ENCODE measurements at regions not wholly inside any gene's neighbourhood (a gene's known extent, or its start where the extent isn't known, plus 50 kb on each side); places are given as distances from the start of the nearest gene placed in this dataset.

DNA sequence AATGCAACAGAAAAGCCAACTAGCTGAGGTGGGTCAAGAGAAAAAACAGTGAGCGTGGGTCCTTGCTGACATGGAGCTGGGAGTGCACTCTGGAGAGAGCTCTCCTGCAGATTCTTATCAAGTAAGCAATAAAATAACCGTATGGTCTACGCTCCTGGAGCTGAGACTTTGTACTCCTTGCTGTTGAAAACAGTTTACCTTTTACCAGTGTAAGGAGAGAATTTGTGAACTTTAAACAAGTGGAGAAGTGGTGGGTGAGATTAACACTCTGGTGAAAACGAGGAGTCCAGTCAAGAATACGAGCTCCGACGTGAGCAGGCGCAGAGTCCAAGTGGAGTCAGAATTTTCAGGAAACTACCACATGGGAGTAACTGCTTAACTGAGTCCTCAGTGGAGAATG lies 156.1 kb upstream of the ERCC6L2 start (continued):
- TF ChIP-seq NEUROD1 (IDR thresholded peaks at IDR 0.05; ENCODE audit: borderline replicate concordance, low read depth, low read length, partially characterized antibody): no peak
- TF ChIP-seq SMAD4 (CRISPR knock-in tag; conservative IDR thresholded peaks at IDR 0.05): no peak

GRCh38 chr9:95718263-95718662 lies 157.2 kb upstream of the ERCC6L2 start:
- no peaks in the 10 kb centered on the region for H3K36me3 ChIP-seq (ENCODE audit: control insufficient read depth, insufficient read depth, low read length)
- no peaks in the 10 kb centered on the region for H3K4me1 ChIP-seq (replicated peaks in 1 of 2; ENCODE audit: control insufficient read depth in 2 of 2, insufficient read depth in 2 of 2, low read length in 2 of 2)
- ChIA-PET POLR2A (no interaction called here), CTCF (ENCODE audit: low intra/inter-chr PET ratio) (interaction anchor here (0.6 kb wide), 1 partner anchor 12 kb away, joined by 3 read pairs; no protein-coding TSS in a partner anchor)
- intact Hi-C loops (cut with micrococcal nuclease): no loop called here
- no peaks in the 10 kb centered on the region for H3K9me1 ChIP-seq (ENCODE audit: control insufficient read depth, insufficient read depth, low read length)
- in situ Hi-C loops (cut with MboI): no loop called here
- H3K9ac ChIP-seq (ENCODE audit: insufficient read depth in 1 of 2, low read depth in 2 of 2, low read length in 2 of 2): no peak overlapping the region
- H3K4me3 ChIP-seq: no peak overlapping the region
- no TSS peak for BruUV-seq (replicated peaks)
- H2AFZ ChIP-seq (ENCODE audit: low read depth, low read length): no peak overlapping the region
- FAIRE-seq: no peak
- DNase-seq (ENCODE audit: extremely low read depth in 1 of 4, low spot score in 3 of 4): no peak
- no peak overlapping the region for H3K27ac ChIP-seq (ENCODE audit: extremely low read depth, low read depth, low read length)
- H3K79me2 ChIP-seq (ENCODE audit: control insufficient read depth, insufficient read depth, low read length): no peaks in the 10 kb centered on the region
- H3K27me3 ChIP-seq (ENCODE audit: control insufficient read depth in 2 of 2, insufficient read depth in 2 of 2, low read length in 2 of 2): peaks cover 0 to 1% of the 10 kb centered on the region in 2 experiments; a peak in 1 of 5 replicates
- H3K4me2 ChIP-seq (ENCODE audit: insufficient read depth, low read length): no peak overlapping the region
- TF ChIP-seq SRSF9 (IDR thresholded peaks at IDR 0.05; ENCODE audit: borderline replicate concordance, low read depth, low read length) (no peak), TAF1 (IDR thresholded peaks at IDR 0.05; ENCODE audit: control insufficient read depth, extremely low read depth, insufficient read depth, low read length, severe bottlenecking) (no peak), NCOA2 (IDR thresholded peaks at IDR 0.05; ENCODE audit: partially characterized antibody in 2 of 2) (no peak), ZNF316 (IDR thresholded peaks at IDR 0.05) (peak; percentile 52; the same call in 1 of the 2 replicates), PBX2 (CRISPR knock-in tag; IDR thresholded peaks at IDR 0.05; ENCODE audit: low read depth) (no peak), PBX2 (tag; conservative IDR thresholded peaks at IDR 0.05; ENCODE audit: low read depth) (no peak), BMI1 (IDR thresholded peaks at IDR 0.05; ENCODE audit: low read length) (no peak)
- H3K9me3 ChIP-seq (replicated peaks; ENCODE audit: control insufficient read depth, insufficient read depth, low read depth, low read length): 0 out of 2 replicates have a peak, but pooled peaks cover 2% of the 10 kb centered on the region
- no peak for ATAC-seq
- no peaks in the 10 kb centered on the region for H4K20me1 ChIP-seq (replicated peaks; ENCODE audit: control insufficient read depth, insufficient read depth, low read length)

All from K562 (cell line).